RPMI8226 (cell line): ENCODE measurements at regions not wholly inside any gene's neighbourhood (a gene's known extent, or its start where the extent isn't known, plus 50 kb on each side); places are given as distances from the start of the nearest gene placed in this dataset.
A peak's percentile ranks its signal among the peaks of the same experiment; 100 is the strongest.

Experiments used
- DNase-seq: peaks from one replicate; pipeline ENCODE4 v3.0.0-alpha.2; 2015

DNA sequence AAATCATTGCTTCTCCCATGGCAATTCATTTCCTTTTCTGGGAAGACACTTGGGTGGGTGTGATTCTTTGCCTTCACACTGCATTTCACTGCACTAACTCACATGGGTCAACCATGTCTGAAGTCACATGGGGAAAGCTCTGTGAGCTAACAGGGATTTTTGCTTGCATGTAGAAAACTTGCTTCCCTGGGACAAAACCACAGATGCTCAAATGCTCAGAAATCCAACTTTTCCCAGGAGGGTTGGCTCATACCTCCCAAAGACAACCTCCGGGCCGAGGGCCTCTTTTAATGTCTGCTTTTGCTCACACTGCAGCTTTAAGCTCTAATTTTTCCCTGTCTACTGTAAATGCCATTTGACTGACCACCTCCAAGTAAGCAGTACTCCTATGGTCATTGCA is 1695.2 kb downstream of the STIM2 start:
- no peak for DNase-seq

DNA sequence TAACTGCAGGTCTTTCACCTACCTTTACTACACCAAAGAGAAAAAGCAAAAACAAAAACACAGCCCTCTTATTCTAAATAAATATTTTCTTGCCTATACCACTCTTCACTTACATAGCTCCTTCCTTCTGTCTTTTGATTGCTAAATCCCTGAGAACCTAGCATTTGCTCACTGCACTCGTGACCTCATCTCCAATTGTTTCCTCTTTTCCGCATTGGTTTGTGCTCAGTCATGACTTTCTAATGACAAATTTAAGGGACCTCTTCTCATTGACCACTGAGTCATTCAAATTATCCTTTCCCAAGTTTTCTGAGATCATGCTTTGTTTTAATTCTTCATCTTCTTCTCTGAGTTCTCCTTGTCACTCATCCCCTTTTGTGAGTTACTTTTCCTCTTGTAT is 1697.1 kb downstream of the STIM2 start:
- no peak for DNase-seq

DNA sequence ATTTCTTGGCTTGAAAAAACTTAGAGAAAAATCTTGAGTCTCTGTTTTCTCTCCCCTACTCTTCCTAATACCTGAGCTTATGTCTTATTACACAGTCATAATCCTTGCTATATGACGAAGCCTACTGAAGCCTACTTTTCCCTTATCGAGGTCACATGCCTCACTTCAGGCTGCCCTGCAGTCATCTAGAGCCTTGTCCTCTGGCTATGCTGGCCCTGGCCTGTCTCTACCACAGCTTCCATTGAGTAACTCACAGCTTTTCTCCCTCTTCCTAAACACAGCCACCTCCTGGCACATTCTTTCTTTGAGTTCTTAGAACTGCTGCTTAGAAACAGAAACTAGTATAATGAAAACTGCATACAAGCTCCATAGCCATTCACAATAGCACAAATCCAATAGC is 1698.3 kb downstream of the STIM2 start:
- DNase-seq = no peak

DNA sequence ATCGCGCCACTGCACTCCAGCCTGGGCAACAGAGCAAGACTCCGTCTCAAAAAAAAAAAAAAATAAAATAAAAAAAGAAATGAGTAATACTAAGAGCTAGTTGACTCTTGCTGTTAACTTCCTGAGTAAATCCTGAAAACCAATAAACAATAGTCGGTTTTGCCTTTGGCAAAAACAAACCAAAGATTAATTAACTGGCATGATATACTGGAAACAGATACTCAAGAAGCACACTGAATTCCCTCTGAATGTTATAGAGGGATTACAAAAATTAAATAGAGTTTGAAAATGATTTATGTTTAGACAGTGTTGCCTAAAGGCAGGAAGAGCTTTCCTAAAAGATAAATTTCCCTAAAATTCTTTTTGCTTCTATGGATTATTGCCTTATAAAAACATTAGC is 1702.3 kb downstream of the STIM2 start:
- DNase-seq = no peak

DNA sequence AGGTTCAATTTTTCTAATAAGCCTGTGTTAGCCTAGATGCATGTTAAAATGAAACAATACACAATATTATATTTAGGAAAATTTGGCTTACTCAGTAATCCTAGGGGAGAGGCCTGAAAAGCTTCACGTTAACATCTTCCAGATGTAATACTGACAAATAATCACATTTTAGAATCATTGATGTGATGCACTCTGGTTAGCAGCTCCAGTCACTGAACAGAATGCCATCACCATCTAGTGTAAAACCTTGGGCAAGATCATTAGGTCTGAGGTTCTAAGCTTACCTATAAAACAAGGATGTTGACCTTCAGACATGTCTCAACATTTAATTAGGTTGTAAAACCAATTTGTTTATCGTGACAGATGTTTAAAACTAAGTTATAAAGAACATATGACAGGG is 1704.8 kb downstream of the STIM2 start:
- DNase-seq = no peak

DNA sequence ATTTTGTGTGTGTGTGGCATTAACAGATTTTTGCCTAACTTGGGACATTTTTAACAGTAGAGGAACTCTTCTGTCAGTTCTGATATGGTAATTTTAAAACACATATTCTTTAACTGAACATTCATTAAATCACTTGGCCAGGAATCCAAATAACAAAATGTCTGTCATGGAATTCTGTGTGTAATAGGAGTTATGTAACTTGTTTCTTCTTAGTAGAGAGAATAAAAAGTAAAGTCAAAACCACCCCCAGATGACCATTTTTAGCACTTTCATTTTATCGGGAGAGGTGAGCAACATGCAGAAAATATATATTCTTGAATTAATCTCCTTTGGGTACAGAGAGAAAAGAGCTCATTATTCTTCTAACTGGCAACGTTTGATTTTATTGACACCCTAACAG is 1740.3 kb downstream of the STIM2 start:
- no peak for DNase-seq

DNA sequence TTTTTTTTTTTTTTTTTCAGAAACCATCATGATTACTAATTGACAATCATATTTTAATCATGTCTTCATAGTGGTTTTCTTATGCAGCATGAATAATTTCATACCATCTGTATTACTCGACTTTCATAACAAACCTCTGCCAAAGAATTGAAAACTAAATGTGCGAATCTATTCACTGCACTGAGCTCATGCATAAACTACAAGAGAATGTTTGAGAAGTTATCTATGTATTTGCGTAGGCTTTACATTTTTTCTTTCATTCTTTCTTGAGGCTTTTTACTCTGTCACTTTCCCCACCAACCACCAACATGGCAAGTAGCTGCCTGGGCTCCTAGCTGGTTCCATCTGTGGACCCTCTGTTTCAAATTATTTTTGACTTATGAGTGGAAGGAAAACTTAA is 1761.0 kb downstream of the STIM2 start:
- DNase-seq = no peak

DNA sequence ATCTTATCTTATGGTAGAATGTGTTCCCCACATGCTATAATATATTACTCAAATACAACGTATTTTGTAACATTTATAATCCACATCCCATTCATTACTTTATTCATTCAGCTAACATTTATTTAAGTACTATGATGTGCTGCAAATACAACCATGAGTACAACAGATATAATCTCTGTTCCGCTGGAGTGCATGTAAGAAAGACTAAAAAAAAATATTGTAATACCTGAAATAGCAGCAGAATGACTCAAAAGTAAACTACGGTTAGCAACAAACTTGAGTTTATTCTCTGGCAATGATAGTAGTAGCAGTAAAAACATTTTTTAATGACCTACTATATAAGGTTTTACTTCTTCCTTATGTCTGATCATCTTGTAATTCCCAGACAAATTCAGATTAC is 1776.3 kb downstream of the STIM2 start:
- no peak for DNase-seq

DNA sequence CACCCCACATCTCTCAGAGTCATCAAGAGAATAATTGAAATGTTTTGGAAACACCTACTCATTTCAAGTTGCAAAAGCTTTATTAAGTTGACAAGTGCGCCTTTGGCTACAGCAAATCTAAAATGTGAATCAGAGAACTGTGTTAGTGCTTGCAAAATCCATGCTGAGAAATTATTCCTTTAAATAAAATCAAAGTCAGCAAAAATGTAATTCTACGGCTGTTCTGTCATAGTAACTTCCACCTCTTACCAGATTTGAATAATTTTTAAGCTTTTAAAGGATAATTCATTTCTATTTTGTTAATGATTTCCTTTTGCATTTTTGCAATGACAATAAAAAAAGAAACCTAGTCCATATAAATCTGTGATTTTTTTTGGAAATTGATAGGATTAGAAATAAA is 1779.1 kb downstream of the STIM2 start:
- no peak for DNase-seq

DNA sequence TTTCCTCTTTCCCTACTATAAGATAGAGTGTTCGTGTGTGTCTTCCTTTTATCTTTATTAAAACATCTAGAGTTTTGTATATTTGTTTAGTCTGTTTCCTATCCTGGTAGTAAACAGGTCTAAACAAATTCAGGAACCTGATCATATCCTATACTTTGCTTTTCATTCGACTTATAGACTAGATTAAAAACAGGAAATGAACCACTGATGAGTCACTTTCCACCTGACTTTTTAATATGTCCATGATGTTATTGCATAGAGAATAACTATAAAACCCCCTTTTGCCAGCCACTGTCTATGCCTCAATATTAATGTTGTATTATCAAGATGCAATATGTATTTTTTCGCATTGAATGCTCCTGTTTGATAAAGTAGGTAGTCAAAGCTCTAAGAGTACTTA is 1794.0 kb downstream of the STIM2 start:
- DNase-seq = no peak

DNA sequence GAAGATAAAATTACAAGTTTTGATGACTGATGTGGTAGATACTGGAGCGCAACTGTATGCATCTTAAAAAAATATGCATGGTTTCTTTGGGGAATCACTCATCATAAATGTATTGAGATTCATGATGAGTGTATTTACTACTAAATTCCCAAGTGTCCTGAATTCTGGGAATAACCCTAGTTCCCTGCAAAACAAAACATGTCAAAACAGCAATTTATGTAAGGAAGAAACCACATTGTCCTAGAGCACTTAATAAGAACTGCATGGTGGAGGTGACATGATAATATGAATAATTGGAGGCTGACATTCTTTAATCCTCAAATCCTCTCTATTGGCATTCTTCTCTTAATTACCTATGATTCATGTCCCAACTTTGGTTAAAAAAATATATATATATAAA is 1804.7 kb downstream of the STIM2 start:
- no peak for DNase-seq

DNA sequence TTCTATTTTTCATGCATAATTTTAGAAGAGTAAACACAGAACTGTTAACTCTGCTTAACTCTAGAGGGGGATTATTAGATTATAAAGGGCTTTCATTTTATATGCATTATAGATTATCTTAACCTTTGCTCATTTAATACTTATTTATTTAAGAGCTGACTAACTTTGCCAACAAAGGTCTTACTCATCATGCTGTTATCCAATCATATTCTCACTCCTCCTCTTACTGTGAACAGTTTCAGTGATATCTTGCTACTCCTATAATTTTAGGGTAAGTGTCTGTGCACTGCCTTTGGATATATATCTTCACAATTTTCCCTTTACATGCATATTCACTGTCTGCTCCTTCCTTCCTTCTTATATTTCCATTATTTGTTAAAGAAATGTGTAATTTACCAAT is 1814.9 kb downstream of the STIM2 start:
- no peak for DNase-seq

DNA sequence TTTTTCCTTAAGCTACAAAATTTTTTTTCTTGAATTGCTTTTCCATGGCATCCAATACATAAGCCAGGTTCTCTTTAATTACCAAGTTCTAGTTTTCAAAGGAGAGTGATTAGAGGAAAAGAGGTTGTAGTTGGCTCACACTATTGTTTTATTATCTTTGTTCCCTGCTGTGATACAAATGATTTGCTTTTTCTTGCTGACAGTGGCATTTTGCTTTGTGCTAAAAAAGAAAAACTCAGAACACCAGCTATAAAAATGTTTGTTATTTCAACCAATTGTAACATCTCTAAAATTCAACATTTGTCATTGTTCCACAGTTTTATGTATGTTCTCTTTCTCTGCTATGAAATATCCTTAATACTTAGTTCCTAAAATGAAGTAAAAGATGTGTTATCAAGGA is 1817.2 kb downstream of the STIM2 start:
- no peak for DNase-seq

DNA sequence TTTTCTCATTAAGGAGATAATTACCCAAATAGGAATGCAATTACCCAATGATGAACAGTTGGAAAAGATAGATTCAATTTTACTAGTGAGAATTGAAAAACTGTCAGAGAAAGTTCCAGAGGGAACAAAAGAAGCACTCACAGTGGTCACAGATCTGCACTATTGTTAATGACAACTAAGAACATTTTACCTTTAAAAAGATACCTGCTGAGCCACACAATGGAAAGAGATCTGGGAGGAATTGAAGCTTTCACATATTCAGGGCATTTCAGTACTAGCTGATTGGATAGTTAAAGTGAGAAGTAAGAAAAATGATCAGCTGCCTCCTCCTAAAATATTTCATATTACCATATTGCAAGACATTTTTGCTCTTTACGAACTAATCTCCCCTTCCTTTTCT is 1822.2 kb downstream of the STIM2 start:
- DNase-seq = no peak

DNA sequence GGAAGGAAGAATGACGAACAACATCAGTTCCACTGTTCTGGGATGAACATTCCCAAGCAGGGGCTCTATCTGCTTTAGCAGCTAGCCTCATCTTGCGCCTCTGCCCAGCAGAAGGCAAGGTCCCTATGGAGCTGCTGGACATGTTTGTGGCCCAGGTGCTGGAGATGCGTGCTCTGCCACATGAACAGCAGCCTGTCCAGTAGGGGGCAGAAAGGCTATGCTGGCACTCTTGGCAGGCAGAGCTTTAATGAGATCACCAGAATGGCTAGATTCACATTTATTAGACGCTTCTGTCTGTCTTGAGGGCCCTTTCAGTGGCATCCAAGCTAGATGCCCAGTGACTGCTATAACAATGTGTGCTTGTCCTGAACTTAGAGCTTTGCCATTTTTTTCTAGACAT is 1826.0 kb downstream of the STIM2 start:
- peak; percentile 18 for DNase-seq

DNA sequence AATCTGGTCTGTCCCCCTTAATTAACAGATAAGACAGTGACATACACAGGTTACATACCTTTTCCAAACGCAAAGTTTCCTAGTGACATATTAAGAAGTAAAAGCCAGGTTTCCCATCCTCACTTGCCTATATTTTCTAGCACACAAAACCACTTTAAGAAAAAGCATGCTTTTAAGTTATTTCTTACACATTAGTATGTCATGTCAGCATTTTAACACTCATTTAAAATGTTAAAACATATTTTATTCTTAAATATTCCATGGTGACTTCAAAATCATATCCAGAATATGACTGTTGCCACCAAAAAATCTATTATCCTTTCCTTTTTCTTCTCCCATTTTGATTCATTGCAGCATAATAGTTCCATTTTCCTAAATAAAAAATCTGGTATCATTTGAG is 1830.2 kb downstream of the STIM2 start:
- DNase-seq = no peak

DNA sequence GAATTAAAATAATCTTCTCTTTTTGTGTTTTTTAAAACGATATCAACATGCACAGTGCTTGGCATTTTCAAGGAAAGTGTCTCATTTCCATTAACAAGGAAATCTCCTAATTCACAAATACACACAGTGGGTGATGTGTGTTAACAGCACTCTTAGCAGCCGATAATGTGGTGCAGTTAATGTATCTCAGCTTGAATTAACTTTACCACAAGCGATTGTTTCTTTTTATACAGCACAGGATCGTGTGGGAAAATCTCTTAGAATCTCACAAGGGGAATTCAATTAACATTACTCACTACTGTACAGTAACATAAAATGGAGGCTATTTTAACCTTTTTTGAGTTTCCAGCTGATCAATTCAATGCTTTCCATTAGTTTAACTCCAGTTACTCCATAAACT is 1841.9 kb downstream of the STIM2 start:
- no peak for DNase-seq

DNA sequence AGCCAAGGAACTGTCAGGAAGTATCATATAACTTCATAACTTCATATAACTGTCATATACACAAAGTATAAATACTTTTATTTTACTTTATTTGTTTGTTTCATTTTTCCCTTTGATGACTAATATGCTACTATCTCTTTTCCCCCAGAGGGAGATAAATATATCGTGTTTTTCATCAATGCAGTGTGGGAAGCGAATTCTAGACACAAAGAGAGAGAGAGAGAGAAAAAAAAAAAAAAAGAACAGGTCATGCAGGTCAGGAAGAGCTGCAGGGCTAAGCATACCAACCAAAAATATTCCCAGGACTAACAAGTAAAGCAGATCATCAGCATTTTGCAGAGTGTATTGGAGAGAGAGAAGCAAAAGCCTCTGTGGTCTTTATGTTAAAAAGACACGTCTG is 1849.2 kb downstream of the STIM2 start:
- DNase-seq = no peak

DNA sequence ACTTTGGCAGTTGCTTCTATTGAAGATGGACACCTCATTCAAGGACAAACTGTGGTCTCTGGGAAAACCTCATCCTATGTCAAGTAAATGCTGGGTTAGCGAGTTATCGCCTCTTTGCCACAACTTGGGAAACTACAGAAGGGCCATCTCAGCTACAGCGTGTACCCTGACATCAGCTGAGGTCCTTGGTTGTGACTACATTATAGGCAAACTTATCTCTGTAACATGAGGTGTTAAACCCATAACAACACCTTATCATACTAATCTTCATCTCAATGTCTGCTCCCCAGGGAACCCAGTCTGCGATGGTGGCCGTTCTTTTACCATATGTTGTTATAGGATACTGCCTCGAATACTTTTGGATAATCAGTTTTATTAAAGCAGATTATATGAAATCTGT is 1862.7 kb downstream of the STIM2 start:
- DNase-seq = no peak

DNA sequence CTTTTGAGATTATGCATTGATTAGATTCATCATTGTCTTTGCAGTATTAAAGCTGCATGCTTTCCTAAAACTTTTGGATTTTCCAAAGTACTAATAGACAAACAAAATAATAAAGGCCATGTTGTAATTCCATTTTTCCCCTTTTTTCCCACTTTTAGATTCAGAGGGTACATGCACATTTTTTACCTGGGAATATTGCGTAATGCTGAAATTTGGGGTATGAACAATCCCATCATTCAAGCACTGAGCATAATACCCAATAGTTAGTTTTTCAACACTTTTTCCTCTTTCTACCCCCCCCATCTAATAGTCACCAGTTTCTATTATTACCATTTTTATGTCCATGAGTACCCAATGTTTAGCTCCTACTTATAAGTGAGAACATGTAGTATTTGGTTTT is 1863.6 kb downstream of the STIM2 start:
- no peak for DNase-seq

DNA sequence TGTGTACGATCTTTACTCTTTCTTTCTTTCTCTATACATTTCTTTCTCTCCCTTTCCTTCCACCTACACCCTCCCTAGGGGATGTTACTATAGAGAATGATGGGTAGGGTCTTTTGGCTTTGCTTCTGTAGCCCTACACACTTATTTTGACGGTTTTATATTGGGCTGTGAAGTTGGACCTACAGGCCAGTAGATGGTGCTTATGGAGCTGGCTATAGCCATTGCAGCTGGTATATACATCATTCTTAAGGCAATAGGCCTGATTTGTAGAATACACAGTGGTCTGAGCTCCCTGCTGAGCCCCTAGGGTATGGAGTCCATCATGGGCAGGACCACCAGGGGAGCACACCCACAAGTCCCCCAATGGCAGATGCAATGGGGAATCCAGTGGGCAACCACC is 1869.7 kb downstream of the STIM2 start:
- DNase-seq = no peak

DNA sequence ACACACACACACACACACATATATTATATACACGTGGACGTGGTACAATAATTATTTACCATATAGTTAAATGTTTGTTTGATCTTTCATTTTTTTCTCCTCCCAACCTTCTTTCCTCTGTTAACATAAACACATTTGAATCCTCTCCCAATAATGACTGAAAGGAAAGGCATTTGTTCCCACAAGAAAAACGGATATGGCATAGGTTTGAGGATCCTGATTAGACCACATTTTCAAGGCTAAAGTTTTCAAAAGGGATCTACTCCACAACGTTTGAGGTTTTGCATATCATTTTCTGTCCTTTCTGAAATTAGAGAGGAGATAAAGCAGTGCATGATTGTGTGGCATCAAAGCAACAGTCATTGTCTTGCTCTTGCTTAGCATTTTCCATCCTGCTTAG is 1883.4 kb downstream of the STIM2 start:
- DNase-seq = no peak

DNA sequence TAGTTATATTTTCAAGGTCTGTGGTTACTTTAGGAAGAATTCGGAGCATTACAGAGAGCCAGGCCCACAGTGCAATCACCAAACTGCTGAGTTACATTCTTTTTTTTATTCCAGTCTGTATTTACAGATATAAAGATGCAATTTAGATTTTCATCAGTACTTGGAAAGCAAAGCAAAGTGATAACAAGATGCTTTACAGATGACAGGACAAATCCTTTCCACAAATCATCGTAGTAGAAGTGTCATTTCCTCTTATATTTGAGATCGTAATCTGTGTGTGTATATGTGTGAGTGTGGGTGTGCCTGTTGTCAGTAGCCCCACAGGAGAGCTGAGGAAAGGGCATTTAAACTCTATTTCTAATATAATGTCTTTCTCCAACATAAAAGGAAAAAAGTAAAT is 1893.7 kb downstream of the STIM2 start:
- no peak for DNase-seq

DNA sequence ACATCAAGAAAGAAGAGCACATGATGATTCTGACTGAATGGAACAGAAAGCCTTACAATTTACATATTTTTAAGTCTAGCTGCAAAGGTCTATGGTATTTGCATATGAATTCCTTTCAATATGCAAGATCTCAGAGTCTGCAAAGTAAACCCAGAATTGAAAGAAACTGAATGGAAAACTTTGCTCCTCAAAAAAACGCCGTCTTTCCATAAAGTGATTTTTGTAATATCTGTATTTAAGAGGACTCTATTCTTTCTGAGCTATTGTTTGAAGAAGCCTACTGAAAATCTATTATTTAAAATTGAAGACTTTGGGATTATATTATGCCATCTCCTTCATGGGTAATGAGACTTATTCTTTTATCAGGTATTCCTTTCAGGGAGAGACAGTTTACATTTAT is 1894.4 kb downstream of the STIM2 start:
- no peak for DNase-seq

DNA sequence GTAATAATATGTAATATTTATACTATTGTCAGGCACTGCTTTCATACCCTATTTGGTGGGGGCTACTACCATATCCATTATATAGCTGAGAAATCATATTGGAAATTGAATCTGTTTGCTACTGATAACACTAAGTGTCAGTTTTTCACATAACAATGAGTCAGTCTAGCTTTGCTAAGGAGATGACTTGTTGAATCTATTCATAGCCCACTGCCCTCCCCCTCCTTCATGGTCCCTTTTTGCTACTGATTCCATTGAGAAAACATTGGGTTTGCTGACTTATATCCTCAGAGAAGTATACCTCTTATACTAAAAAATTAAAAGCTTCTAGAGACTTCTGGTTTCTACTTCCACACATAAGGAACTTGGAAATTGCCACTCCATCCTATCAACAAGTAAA is 1898.4 kb downstream of the STIM2 start:
- DNase-seq = no peak

DNA sequence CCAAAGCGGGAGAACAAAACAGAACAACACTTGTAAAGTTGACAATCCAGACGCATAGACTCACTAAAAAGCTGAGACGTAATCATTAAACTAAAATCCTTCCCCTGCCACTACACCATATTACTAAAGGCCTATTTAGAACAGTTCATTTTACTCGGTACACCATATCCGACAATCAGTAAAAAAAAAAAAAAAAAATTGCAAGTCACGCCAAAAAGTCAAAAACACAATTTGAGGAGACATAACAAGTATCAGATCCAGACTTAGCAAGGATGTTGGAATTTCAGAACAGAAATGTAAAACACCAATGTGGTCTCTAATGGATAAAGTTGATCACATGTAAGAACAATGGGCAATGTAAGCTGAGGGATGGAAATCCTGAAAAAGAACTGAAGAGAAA is 1899.4 kb downstream of the STIM2 start:
- DNase-seq = no peak

DNA sequence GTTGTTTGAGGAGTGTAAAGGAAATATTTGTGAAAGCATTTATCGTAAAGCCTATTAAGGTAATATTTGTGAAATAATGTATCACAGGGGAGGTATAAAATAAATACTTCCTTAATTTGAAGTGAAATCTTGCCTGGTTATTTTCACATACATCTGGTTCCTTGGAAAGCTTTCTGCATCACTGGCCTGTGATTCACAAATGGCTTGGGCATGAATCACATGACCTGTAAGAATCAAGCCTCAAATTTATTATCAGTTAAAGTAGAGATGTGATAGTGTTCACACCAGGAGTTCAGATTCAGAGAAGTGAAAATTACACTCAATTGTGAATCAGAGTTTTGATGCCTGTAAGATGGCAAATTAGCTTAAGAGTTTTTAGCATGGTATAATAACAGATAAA is 1911.4 kb downstream of the STIM2 start:
- no peak for DNase-seq
